ENCODE measurements at regions not wholly inside any gene's neighbourhood (a gene's known extent, or its start where the extent isn't known, plus 50 kb on each side); places are given as distances from the start of the nearest gene placed in this dataset.

DNA sequence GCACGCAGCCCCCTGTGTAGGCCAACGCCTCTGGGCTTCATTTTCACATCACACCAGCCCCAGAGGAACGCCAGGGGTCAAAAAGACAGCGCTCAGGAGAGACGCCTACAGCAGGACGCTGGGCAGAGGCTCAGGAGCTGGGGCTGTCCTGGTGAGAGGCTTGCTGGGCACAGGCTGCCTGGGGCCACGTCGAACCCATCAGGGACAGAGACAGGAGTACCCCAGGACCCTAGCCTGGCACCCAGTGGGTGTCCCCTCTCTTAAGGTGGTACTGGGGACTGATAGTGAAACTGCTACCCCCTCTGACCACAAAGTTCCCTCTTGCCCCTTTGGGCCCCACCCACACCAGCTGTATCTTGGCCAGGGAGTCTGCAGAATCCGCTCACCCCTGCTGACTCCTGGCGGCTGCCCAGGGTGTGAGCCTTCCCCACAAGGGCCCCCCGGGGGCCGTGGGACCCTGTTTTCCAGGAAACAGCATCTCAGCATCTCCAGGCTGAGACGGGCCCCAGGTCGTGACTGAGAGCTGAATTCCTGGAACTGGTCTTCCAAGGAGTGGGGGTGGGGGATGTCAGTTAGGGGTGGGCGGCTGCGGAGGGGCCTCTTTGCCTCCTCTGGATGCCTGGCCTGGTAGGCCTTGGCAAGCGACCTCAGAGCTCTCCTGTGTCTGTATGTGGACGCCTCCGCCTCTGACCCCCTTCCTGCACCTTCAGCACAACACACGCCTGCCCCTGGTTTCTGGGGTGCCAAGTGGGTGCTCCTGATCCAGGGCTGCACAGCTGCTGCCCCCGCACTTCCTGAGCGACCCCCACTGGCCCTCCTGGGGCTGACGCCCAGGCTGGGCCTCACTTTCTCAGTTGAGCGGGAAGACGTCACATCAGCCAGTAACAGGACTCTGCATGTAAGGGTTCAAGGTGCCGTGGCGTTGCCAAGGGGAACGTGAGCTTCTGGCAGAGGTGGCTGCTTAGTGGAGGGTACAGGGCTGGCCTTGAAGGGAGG, 321.9 kb upstream of the RTL1 start:
- H3K27me3 ChIP-seq = peaks cover 18% of the 10 kb centered on the region
- no peaks in the 10 kb centered on the region for H3K9me3 ChIP-seq
- H3K27ac ChIP-seq = no peak overlapping the region
- no peaks in the 10 kb centered on the region for H3K36me3 ChIP-seq
- TF ChIP-seq POLR2AphosphoS5 (IDR thresholded peaks at IDR 0.05) (no peak), EP300 (IDR thresholded peaks at IDR 0.05) (no peak), POLR2A (IDR thresholded peaks at IDR 0.05) (no peak)
- TF ChIP-seq, protein P1, sequence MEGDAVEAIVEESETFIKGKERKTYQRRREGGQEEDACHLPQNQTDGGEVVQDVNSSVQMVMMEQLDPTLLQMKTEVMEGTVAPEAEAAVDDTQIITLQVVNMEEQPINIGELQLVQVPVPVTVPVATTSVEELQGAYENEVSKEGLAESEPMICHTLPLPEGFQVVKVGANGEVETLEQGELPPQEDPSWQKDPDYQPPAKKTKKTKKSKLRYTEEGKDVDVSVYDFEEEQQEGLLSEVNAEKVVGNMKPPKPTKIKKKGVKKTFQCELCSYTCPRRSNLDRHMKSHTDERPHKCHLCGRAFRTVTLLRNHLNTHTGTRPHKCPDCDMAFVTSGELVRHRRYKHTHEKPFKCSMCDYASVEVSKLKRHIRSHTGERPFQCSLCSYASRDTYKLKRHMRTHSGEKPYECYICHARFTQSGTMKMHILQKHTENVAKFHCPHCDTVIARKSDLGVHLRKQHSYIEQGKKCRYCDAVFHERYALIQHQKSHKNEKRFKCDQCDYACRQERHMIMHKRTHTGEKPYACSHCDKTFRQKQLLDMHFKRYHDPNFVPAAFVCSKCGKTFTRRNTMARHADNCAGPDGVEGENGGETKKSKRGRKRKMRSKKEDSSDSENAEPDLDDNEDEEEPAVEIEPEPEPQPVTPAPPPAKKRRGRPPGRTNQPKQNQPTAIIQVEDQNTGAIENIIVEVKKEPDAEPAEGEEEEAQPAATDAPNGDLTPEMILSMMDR (IDR thresholded peaks at IDR 0.05) = no peak
- H3K4me1 ChIP-seq = no peaks in the 10 kb centered on the region
- 62% methylated on average over 9 of the region's 28 CpGs for WGBS
- DNase-seq (ENCODE audit: low spot score in 2 of 2) = peak; percentile 51 to 67
- H3K4me3 ChIP-seq = no peak overlapping the region

DNA sequence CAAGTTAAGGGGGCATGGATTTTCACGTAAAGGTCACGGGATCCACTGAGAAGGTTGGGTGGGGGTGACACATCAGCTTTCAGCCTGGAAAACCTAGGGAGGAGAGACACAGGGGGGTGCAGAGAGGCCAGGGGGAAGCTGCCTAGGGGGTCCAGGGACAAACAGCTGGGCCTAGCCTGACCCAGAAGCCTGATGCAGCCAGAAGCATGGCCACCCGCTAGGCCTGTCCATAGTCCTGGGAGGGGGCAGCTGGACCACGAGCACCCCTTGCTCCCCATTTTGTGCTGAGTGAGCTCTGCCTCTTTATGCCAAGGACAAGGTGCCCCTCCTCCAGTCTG, 322.7 kb upstream of the RTL1 start:
- DNase-seq (ENCODE audit: low spot score in 2 of 2) = no peak
- no peak for TF ChIP-seq POLR2A (IDR thresholded peaks at IDR 0.05)
- TF ChIP-seq, protein P1 (IDR thresholded peaks at IDR 0.05) = no peak
- H3K27ac ChIP-seq = no peak overlapping the region
- no peaks in the 10 kb centered on the region for H3K36me3 ChIP-seq
- WGBS = 91% methylated on average over 3 of the region's 4 CpGs
- H3K9me3 ChIP-seq = no peaks in the 10 kb centered on the region
- no peak overlapping the region for H3K4me3 ChIP-seq
- H3K4me1 ChIP-seq = no peaks in the 10 kb centered on the region
- peaks cover 18% of the 10 kb centered on the region for H3K27me3 ChIP-seq

DNA sequence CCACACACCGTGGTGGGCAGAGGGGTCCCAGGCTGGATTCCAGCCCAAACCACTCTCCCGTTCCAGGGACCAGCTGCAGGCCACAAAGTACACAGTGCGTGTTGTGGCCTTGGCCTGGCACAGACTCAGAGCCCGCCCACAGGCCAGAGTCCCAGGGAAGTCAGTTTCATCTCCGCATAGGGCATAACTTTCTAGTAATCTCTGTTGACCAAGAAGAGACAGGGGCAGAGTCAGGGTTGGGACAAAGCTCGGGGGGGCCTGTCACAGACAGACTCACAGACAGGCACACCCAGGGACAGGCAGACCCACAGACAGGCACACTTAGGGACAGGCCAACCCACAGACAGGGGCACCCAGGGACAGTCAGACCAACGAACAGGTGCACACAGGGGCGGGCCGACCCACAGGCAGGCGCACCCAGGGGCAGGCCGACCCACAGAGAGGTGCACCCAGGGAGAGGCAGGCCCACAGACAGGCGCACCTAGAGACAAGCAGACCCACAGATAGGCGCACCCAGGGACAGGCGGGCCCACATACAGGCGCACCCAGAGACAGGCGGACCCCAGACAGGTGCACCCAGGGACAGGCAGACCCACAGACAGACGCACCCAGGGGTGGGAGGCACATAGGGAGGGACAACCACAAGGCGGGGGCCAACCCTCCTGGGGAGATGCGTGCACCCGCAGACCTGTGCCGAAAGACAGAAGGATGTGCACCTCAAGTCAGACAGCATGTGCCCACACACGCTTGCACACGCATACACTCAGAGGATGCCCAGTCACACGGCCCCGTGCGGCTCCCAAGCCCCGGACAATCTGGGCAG, 323.3 kb upstream of the RTL1 start:
- H3K27me3 ChIP-seq = peaks cover 13% of the 10 kb centered on the region
- TF ChIP-seq POLR2AphosphoS5 (IDR thresholded peaks at IDR 0.05) (no peak), POLR2A (IDR thresholded peaks at IDR 0.05) (no peak), EP300 (IDR thresholded peaks at IDR 0.05) (no peak)
- TF ChIP-seq, protein P1 (IDR thresholded peaks at IDR 0.05) = no peak
- 88% methylated on average over 18 of the region's 27 CpGs for WGBS
- no peak overlapping the region for H3K4me3 ChIP-seq
- H3K9me3 ChIP-seq = no peaks in the 10 kb centered on the region
- no peaks in the 10 kb centered on the region for H3K36me3 ChIP-seq
- peak; percentile 50 to 74 for DNase-seq (ENCODE audit: low spot score in 2 of 2)
- H3K4me1 ChIP-seq = no peaks in the 10 kb centered on the region
- no peak overlapping the region for H3K27ac ChIP-seq

DNA sequence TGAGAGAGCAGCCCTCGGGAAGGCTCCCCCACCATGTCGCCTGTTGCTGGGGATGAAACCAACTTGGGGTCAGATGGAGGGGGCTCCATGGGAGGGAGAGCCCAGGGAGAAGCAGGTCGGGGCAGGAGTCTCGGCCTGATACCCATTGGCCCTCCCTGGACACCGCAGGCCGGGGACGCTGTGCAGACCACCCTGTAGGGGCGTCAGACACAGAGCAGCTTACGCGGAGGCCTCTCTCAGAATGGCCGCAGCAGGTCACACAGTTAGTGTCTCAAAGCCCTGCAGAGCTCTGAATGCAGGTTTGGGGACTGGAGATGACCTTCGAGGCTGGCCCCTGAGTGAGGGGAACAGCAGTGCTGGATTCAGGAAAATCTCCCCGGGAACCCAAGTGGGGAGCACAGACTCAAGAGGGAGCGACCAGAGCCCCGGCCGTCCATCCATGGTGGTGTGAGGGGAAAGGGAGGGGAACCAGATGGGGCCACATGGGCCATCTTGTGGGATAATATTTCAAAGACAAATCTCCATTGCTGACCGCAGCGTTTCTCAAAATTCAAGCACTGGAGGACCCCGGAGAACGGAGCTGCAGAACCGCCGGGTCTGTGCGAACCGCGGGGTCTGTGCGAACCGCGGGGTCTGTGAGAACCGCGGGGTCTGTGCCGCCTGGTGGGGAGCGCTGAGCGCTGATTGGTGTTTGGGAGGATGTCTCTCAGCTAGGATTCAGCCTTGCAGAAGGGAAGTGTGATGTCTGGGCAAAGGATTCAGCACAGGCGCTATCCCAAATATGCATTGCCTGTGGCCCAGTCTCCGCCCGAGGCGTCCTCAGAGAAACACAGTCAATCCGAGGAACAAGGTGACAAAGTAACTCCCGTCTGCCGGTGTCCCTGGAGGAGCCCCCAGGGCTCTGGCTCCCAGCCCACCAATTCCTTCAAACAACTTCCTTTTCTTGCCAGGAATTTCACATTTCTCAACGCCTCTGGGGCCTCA, 324.4 kb upstream of the RTL1 start:
- WGBS = 81% methylated on average over 39 of the region's 41 CpGs
- Histone ChIP-seq H3K4me3 (no peak overlapping the region), H3K27ac (no peak overlapping the region), H3K36me3 (no peaks in the 10 kb centered on the region), H3K4me1 (no peaks in the 10 kb centered on the region), H3K27me3 (peaks cover 12% of the 10 kb centered on the region), H3K9me3 (no peaks in the 10 kb centered on the region)
- TF ChIP-seq POLR2AphosphoS5 (IDR thresholded peaks at IDR 0.05) (no peak), EP300 (IDR thresholded peaks at IDR 0.05) (no peak), POLR2A (IDR thresholded peaks at IDR 0.05) (no peak)
- TF ChIP-seq, protein P1 (IDR thresholded peaks at IDR 0.05) = no peak
- peak in 1 of 2 donors; percentile 55 for DNase-seq (ENCODE audit: low spot score in 2 of 2)

Measured in suprapubic skin (tissue), 4 donors.